ENCODE measurements at regions not wholly inside any gene's neighbourhood (a gene's known extent, or its start where the extent isn't known, plus 50 kb on each side); places are given as distances from the start of the nearest gene placed in this dataset.

GRCh38 chr11:134689886-134690285 lies 277.8 kb upstream of the B3GAT1 start:
- DNase-seq: no peak
- H3K4me3 ChIP-seq (replicated peaks in 1 of 3): no peak overlapping the region
- H3K4me1 ChIP-seq: peaks cover 9 to 12% of the 10 kb centered on the region in 2 donors
- no peaks in the 10 kb centered on the region for H3K36me3 ChIP-seq
- H3K27ac ChIP-seq: no peak overlapping the region
- no peaks in the 10 kb centered on the region for H3K27me3 ChIP-seq
- intact Hi-C loops (cut with DNase I): no loop called here
- 81 to 89% methylated on average over 2 of the region's 2 CpGs for WGBS, 2 donors
- TF ChIP-seq CTCF (IDR thresholded peaks at IDR 0.05) (no peak), POLR2A (IDR thresholded peaks at IDR 0.05) (no peak)
- H3K9me3 ChIP-seq: no peaks in the 10 kb centered on the region

- H3K9me3 ChIP-seq: no peaks in the 10 kb centered on the region
- WGBS, 2 donors: 83 to 89% methylated on average over 2 of the region's 2 CpGs
- intact Hi-C loops (cut with DNase I): no loop called here
Measured at GRCh38 chr11:134687548-134687947, 275.5 kb upstream of the B3GAT1 start.

GRCh38 chr11:134686460-134687061 lies 274.5 kb upstream of the B3GAT1 start:
- WGBS, 2 donors: 37 to 46% methylated on average over 6 of the region's 6 CpGs

More at GRCh38 chr11:134687548-134687947, 275.5 kb upstream of the B3GAT1 start:
- H3K4me1 ChIP-seq: peaks cover 13 to 20% of the 10 kb centered on the region in 2 donors
- no peak for DNase-seq
- no peak overlapping the region for H3K27ac ChIP-seq
- no peaks in the 10 kb centered on the region for H3K36me3 ChIP-seq
- no peak overlapping the region for H3K4me3 ChIP-seq (replicated peaks in 1 of 3)
- TF ChIP-seq POLR2A (IDR thresholded peaks at IDR 0.05) (no peak), CTCF (IDR thresholded peaks at IDR 0.05) (no peak)
- H3K27me3 ChIP-seq: no peaks in the 10 kb centered on the region

GRCh38 chr11:134685793-134686380 lies 273.8 kb upstream of the B3GAT1 start:
- no peak for DNase-seq
- Histone ChIP-seq H3K9me3 (no peaks in the 10 kb centered on the region), H3K4me1 (peaks cover 13 to 20% of the 10 kb centered on the region in 2 donors), H3K27ac (no peak overlapping the region), H3K4me3 (replicated peaks in 1 of 3) (no peak overlapping the region), H3K27me3 (no peaks in the 10 kb centered on the region), H3K36me3 (no peaks in the 10 kb centered on the region)
- intact Hi-C loops (cut with DNase I): no loop called here
- TF ChIP-seq CTCF (IDR thresholded peaks at IDR 0.05) (no peak), POLR2A (IDR thresholded peaks at IDR 0.05) (no peak)
- WGBS, 2 donors: 61 to 68% methylated on average over 6 of the region's 6 CpGs

More at GRCh38 chr11:134686460-134687061, 274.5 kb upstream of the B3GAT1 start:
- Histone ChIP-seq H3K27me3 (no peaks in the 10 kb centered on the region), H3K4me1 (peaks cover 13 to 20% of the 10 kb centered on the region in 2 donors), H3K36me3 (no peaks in the 10 kb centered on the region), H3K27ac (no peak overlapping the region), H3K4me3 (replicated peaks in 1 of 3) (no peak overlapping the region), H3K9me3 (no peaks in the 10 kb centered on the region)
- peak in 1 of 2 donors; percentile 23 for DNase-seq
- intact Hi-C loops (cut with DNase I): no loop called here
- TF ChIP-seq POLR2A (IDR thresholded peaks at IDR 0.05): no peak
- TF ChIP-seq CTCF (IDR thresholded peaks at IDR 0.05): no peak

GRCh38 chr11:134684576-134684975 lies 272.5 kb upstream of the B3GAT1 start:
- no peak overlapping the region for H3K27ac ChIP-seq
- TF ChIP-seq CTCF (IDR thresholded peaks at IDR 0.05): no peak
- no peak for TF ChIP-seq POLR2A (IDR thresholded peaks at IDR 0.05)
- DNase-seq: no peak

More at GRCh38 chr11:134684576-134684975, 272.5 kb upstream of the B3GAT1 start:
- Histone ChIP-seq H3K4me3 (replicated peaks in 1 of 3) (no peak overlapping the region), H3K36me3 (no peaks in the 10 kb centered on the region), H3K27me3 (no peaks in the 10 kb centered on the region), H3K4me1 (peaks cover 13 to 20% of the 10 kb centered on the region in 2 donors), H3K9me3 (no peaks in the 10 kb centered on the region)
- intact Hi-C loops (cut with DNase I): no loop called here
- WGBS, 2 donors: 55 to 66% methylated on average over 4 of the region's 4 CpGs

Measured in thyroid gland (tissue), 4 donors.